ENCODE measurements at regions not wholly inside any gene's neighbourhood (a gene's known extent, or its start where the extent isn't known, plus 50 kb on each side); places are given as distances from the start of the nearest gene placed in this dataset.

DNA sequence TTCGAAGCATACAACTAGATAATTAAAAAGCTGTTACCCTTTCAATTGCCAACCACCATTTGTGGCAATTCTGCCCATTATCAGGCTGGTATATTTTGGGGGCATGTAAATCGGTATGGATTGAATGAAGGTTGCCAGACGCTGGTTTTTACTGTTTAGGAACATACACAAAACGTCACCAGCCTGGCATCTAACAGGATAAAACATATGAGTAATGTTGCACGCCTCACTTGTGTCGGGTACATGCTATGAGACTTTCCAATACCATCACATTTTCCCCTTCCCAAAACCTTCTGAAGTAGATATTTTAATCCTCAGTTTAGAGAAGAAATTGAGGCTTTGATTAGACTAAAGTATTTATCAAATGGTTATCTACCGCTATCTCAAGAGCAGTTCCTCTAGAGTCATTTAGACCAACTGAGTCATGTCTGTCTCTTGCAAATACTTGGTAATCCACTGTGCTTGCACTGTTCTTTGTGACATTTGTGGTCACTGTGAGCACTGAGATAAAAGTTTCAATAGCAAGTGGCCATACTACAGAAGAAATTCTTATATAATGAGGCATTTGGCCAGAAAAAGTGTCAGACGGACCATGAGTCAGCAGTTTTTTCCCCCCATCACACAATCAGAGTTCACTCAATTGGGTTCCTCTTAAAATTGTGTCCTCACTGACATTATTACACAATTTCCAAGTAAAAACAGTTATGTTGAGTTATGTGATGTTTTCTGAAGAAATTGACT lies 498.7 kb downstream of the NXPH1 start:
- no peak overlapping the region for H3K27ac ChIP-seq
- no peak for TF ChIP-seq Cebpa-rat (IDR thresholded peaks at IDR 0.05)
- no peaks in the 10 kb centered on the region for H3K27me3 ChIP-seq
- H3K4me1 ChIP-seq = no peaks in the 10 kb centered on the region
- no peaks in the 10 kb centered on the region for H3K36me3 ChIP-seq
- H3K4me3 ChIP-seq = no peak overlapping the region
- no peak overlapping the region for H3K9ac ChIP-seq
- no peak overlapping the region for H3K4me2 ChIP-seq
- no peaks in the 10 kb centered on the region for H3K9me3 ChIP-seq
- no peaks in the 10 kb centered on the region for H4K20me1 ChIP-seq

DNA sequence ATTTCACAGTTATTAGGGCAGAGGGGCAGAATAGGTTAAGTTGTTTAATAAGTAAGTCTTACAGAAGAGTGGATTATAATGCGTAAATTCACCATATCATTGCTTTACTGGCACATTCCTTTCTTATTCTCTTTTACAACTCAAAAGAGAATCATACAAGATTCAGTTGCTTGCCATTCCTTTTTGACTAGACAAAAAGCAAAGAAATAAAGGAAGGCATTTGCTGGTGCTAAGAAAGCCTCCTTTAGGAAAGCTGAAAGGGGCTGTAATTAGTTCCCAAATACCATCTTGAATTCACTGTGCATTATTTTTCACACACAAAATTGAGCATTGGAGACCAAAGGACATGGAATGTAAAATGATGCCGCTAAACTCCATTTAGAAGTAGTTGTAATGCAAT lies 499.3 kb downstream of the NXPH1 start:
- H3K9me3 ChIP-seq = no peaks in the 10 kb centered on the region
- no peaks in the 10 kb centered on the region for H3K36me3 ChIP-seq
- no peak overlapping the region for H3K4me3 ChIP-seq
- no peaks in the 10 kb centered on the region for H4K20me1 ChIP-seq
- H3K4me1 ChIP-seq = no peaks in the 10 kb centered on the region
- no peak overlapping the region for H3K9ac ChIP-seq
- H3K4me2 ChIP-seq = no peak overlapping the region
- H3K27me3 ChIP-seq = no peaks in the 10 kb centered on the region
- H3K27ac ChIP-seq = no peak overlapping the region
- no peak for TF ChIP-seq Cebpa-rat (IDR thresholded peaks at IDR 0.05)

DNA sequence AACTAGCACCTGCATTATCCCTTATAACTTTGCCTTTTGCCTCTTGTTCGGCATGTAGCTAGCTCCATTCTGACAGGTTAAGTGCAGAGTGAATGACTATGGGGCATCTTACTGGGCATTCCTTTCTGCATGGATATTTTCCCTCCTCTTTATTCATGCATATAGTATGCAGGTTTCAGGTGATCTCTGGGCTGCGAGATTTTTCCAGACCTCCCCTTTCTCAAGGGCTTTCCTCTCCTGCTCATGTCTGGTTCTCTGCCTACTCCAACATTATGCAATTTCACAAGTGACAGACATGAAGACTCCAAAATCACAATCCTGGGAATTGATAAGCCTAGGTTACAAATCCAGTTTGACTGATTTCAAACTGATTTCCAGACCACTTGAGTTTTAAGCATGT lies 503.8 kb downstream of the NXPH1 start:
- Histone ChIP-seq H3K4me2 (no peak overlapping the region), H3K9me3 (no peaks in the 10 kb centered on the region), H3K27me3 (no peaks in the 10 kb centered on the region), H3K27ac (no peak overlapping the region), H3K4me1 (no peaks in the 10 kb centered on the region), H3K4me3 (no peak overlapping the region), H3K36me3 (no peaks in the 10 kb centered on the region), H3K9ac (no peak overlapping the region), H4K20me1 (no peaks in the 10 kb centered on the region)
- no peak for TF ChIP-seq Cebpa-rat (IDR thresholded peaks at IDR 0.05)

GRCh38 chr7:8938044-8938805 lies 504.8 kb downstream of the NXPH1 start:
- Histone ChIP-seq H3K9me3 (no peaks in the 10 kb centered on the region), H3K9ac (no peak overlapping the region), H3K4me3 (no peak overlapping the region), H4K20me1 (no peaks in the 10 kb centered on the region), H3K27me3 (no peaks in the 10 kb centered on the region), H3K4me1 (no peaks in the 10 kb centered on the region), H3K4me2 (no peak overlapping the region), H3K27ac (no peak overlapping the region), H3K36me3 (no peaks in the 10 kb centered on the region)
- TF ChIP-seq Cebpa-rat (IDR thresholded peaks at IDR 0.05) = no peak

DNA sequence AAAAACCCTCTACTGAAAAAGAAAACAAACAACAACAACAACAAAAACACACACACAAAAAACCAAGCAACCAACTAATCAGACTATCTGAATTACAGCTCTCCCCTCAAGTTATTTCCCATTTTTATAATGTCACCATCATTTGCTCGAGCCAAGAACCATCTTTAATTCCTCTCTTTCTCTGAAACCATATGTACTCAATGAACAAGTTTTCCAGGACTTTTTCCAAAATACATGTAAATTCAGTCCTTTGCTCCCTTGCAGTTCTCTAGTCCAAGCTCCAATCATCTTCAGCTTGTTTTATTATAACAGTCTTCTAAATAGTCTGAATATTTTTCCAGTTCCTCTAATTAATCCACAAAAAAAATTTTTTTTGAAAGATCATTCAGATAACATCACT lies 506.0 kb downstream of the NXPH1 start:
- no peak overlapping the region for H3K4me3 ChIP-seq
- no peak overlapping the region for H3K9ac ChIP-seq
- H3K9me3 ChIP-seq = no peaks in the 10 kb centered on the region
- H3K36me3 ChIP-seq = no peaks in the 10 kb centered on the region
- no peaks in the 10 kb centered on the region for H3K4me1 ChIP-seq
- no peak overlapping the region for H3K27ac ChIP-seq
- no peaks in the 10 kb centered on the region for H4K20me1 ChIP-seq
- no peak overlapping the region for H3K4me2 ChIP-seq
- H3K27me3 ChIP-seq = no peaks in the 10 kb centered on the region
- no peak for TF ChIP-seq Cebpa-rat (IDR thresholded peaks at IDR 0.05)

DNA sequence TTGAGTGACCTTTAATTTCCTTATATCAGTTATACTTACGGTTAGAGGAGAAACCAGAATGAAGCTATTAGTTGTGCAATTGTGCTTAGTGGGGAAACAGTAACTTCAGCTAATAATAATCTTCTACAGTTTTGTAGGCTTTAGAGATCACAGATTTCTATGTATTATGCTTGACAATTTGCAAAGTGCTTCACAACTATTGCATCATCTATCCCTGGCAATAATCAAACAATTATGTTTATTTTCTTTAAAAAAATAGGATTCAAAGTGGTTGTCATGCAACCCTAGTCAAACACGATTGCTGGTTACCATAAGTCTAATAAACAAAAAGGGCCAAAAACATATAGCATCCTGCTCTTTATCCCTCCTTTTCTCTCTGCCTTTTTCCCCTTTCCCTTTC lies 530.3 kb downstream of the NXPH1 start:
- Histone ChIP-seq H3K9ac (no peak overlapping the region), H3K4me2 (no peak overlapping the region), H3K4me1 (no peaks in the 10 kb centered on the region), H3K27me3 (no peaks in the 10 kb centered on the region), H4K20me1 (no peaks in the 10 kb centered on the region), H3K9me3 (no peaks in the 10 kb centered on the region), H3K4me3 (no peak overlapping the region), H3K36me3 (no peaks in the 10 kb centered on the region), H3K27ac (no peak overlapping the region)
- no peak for TF ChIP-seq Cebpa-rat (IDR thresholded peaks at IDR 0.05)

DNA sequence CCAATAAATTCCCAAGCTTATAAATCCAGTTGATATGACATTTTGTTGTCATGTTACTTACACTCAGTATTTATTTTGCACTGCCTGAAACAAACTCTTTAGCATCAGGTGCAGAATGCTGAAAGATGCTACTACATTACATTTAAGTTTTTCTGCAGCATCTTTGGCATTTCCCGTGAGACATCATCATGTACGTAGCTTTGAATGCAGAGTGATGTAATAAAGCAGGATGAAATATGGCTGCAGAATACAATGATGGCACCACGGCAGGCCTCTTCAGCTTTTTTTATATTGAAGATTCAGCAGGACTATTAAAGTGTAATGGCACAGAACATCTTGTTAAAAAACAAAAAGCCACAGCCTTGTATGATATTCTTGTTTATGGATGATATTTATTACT lies 531.8 kb downstream of the NXPH1 start:
- no peak overlapping the region for H3K27ac ChIP-seq
- H3K4me1 ChIP-seq = no peaks in the 10 kb centered on the region
- no peaks in the 10 kb centered on the region for H3K9me3 ChIP-seq
- H3K4me3 ChIP-seq = no peak overlapping the region
- no peak overlapping the region for H3K9ac ChIP-seq
- no peaks in the 10 kb centered on the region for H3K36me3 ChIP-seq
- H4K20me1 ChIP-seq = no peaks in the 10 kb centered on the region
- no peak overlapping the region for H3K4me2 ChIP-seq
- H3K27me3 ChIP-seq = no peaks in the 10 kb centered on the region
- TF ChIP-seq Cebpa-rat (IDR thresholded peaks at IDR 0.05) = no peak

- Histone ChIP-seq H3K27ac (no peak overlapping the region), H3K4me1 (no peaks in the 10 kb centered on the region), H3K27me3 (no peaks in the 10 kb centered on the region), H4K20me1 (no peaks in the 10 kb centered on the region), H3K4me2 (no peak overlapping the region), H3K9me3 (no peaks in the 10 kb centered on the region), H3K4me3 (no peak overlapping the region), H3K36me3 (no peaks in the 10 kb centered on the region), H3K9ac (no peak overlapping the region)
- TF ChIP-seq Cebpa-rat (IDR thresholded peaks at IDR 0.05) = no peak
Observed at GRCh38 chr7:8973601-8974000, 540.2 kb downstream of the NXPH1 start.

DNA sequence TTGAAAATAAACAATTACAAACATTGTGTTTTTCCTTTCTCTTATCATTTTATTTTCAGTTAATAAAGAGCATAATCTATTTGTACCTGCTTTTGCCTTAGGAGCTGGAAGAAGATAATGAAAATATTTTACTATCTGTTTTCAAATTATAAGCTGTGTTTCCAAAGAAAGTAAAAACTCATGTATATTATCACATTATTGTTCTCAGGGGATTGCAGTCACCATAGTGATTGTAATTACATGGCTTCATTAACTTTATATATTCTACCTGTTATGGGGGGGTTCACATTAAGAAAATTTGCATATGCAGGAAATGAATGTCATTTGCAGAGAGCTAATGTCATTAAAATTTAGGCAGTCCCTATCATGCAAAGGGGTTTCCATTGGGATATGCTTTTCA lies 542.3 kb downstream of the NXPH1 start:
- H3K27ac ChIP-seq = no peak overlapping the region
- no peak for TF ChIP-seq Cebpa-rat (IDR thresholded peaks at IDR 0.05)
- no peak overlapping the region for H3K9ac ChIP-seq
- no peaks in the 10 kb centered on the region for H3K36me3 ChIP-seq
- H4K20me1 ChIP-seq = no peaks in the 10 kb centered on the region
- H3K27me3 ChIP-seq = no peaks in the 10 kb centered on the region
- no peaks in the 10 kb centered on the region for H3K9me3 ChIP-seq
- no peak overlapping the region for H3K4me2 ChIP-seq
- no peaks in the 10 kb centered on the region for H3K4me1 ChIP-seq
- H3K4me3 ChIP-seq = no peak overlapping the region

DNA sequence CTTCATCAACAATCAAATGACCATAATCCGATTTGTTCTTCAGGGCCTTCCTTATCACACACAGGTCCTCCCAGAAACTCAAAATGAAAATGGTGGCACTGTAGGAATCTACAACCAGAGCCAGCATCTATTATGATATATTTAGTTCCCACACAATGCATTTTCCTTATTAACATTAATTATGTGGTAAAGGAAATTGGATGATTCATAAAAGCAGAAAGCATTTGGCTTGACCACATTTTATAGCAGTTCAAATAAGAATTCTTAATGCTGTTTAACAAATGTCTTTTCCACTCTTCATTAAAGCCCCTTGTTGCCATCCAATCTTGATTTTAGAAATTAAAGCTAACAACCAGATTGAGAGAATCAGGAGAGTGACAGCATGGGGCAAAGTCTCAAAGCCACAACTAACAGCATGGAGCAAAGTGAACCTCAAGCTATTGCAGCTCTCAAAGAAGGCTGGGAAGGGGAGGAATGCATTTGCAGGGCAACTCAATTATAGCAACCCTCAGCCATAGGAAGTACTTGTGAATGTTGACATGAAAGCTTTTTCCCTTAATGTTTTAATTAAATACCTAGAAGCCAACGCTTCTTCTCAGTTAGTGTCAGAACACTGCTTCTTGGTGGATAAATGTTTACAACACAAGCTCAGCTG lies 549.1 kb downstream of the NXPH1 start:
- Histone ChIP-seq H3K36me3 (no peaks in the 10 kb centered on the region), H4K20me1 (no peaks in the 10 kb centered on the region), H3K4me3 (no peak overlapping the region), H3K9ac (no peak overlapping the region), H3K27ac (no peak overlapping the region), H3K4me1 (no peaks in the 10 kb centered on the region), H3K27me3 (no peaks in the 10 kb centered on the region), H3K4me2 (no peak overlapping the region), H3K9me3 (no peaks in the 10 kb centered on the region)
- TF ChIP-seq Cebpa-rat (IDR thresholded peaks at IDR 0.05) = no peak

All from BLaER1 (cell line).